GM19023 (cell line): ENCODE measurements at regions not wholly inside any gene's neighbourhood (a gene's known extent, or its start where the extent isn't known, plus 50 kb on each side); places are given as distances from the start of the nearest gene placed in this dataset.
"Not testable (repeated sequence)": the region's sequence is repeated elsewhere in the genome, so short reads cannot be mapped to it uniquely, and the experiment has no call there.

Experiments
- ATAC-seq: cut with Tn5 transposase; IDR thresholded peaks from one replicate; pipeline ENCODE4 v1.9.1; 2021; ENCODE audit warnings: mild to moderate bottlenecking, moderate library complexity; ENCODE audit not compliant: unreplicated experiment

GRCh38 chr5:99471178-99471577 is 542.4 kb upstream of the CHD1 start:
- not testable (repeated sequence) for ATAC-seq

DNA sequence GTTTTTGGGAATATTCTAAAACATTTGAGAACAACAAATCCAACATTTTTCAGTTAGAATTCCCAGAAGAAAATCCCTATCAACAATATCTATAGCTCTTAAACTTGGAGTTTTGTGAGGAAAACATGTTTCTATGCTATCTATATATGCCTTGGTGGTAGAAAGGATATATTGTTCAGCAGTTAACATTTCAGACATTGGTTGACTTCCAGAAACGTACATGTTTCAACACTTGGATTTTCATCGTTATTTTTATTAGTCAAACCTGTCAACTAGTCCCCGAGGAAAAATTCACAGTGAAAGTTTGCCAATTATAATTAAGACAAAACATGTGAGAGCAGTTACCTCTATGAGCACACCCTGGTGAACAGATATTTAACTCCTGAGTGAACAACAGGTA is 541.8 kb upstream of the CHD1 start:
- ATAC-seq = not testable (repeated sequence)

DNA sequence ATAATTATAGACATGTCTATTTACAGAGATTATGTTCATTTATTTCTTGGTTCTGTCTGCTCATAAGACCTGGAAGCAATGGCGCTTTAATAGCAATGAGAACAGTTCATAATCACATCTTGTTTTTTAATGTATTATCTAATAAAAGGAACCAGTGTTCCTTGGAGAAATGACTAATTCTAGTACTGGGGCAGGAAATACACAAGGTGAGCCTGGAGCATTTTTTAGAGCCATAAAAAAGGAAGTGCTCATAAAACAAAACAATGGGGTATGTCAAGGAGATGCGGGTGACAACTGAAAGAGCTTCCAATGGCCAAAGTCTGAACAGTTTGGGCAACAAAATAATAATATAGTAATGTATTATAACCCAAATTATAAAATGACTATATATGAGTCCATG is 531.9 kb upstream of the CHD1 start:
- no peak for ATAC-seq

- no peak for ATAC-seq
Observed at GRCh38 chr5:99453196-99453595, 524.4 kb upstream of the CHD1 start.

DNA sequence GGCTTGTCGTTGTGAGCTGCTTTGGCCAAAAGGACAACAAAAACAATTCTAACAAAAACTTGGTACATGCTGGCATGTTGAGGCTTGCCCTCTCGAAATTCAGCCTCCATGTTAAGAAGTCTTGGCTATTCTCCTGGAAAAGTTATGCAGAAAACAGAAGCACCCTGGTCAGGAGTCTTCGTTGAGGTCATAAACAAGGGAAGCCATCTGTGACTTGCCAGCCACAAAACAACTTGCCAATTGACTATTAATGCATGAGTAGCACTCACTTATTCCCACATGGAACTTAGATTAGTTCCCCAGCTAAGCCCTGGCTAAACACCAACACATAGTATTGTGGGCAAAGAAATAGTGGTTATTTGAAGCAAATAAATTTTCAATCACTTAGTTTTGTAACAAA is 521.0 kb upstream of the CHD1 start:
- ATAC-seq = no peak

GRCh38 chr5:99445805-99446204 is 517.0 kb upstream of the CHD1 start:
- no peak for ATAC-seq

- ATAC-seq = no peak
Observed at GRCh38 chr5:99441235-99441634, 512.4 kb upstream of the CHD1 start.

DNA sequence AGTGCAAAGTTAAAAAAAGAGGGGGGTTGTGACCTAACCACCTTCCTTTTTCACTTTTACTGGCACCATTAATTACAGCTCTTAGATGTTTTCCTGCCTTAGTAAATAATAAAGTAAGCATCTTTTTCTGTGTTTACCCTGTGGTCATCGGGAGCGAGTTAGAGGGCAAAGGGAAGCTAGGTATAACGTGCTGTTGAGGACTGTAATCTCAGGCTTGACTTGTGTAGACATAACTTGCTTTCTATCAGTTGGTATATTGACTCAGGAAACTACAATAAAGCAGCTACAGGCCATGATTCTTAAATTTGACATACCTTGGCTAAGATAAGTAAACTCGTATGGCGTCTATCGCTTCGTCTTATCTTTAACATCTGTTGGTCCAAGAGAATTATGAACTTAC is 509.8 kb upstream of the CHD1 start:
- ATAC-seq = no peak

GRCh38 chr5:99437986-99438385 is 509.2 kb upstream of the CHD1 start:
- ATAC-seq = no peak

GRCh38 chr5:99423396-99423795 is 494.6 kb upstream of the CHD1 start:
- ATAC-seq = not testable (repeated sequence)

DNA sequence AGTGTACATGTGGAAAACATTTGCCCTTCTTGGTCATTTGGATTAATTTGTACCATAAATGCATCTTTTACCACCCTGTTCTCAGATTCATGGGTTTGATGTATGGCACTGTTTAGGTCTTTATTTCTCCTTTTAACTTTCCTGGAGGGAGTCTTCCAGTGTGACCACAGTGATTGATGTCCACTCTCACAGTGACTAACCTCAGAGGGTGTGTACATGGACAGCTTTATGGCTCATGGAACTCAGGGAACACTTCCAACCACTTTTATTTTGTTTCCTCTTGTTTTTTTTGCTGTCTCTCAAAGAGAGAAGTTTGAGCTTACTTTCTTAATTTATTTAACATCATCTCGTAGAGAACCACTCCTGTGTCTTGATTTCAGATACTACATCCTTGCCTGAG is 489.8 kb upstream of the CHD1 start:
- ATAC-seq = not testable (repeated sequence)

GRCh38 chr5:99410386-99410785 is 481.6 kb upstream of the CHD1 start:
- ATAC-seq = not testable (repeated sequence)

DNA sequence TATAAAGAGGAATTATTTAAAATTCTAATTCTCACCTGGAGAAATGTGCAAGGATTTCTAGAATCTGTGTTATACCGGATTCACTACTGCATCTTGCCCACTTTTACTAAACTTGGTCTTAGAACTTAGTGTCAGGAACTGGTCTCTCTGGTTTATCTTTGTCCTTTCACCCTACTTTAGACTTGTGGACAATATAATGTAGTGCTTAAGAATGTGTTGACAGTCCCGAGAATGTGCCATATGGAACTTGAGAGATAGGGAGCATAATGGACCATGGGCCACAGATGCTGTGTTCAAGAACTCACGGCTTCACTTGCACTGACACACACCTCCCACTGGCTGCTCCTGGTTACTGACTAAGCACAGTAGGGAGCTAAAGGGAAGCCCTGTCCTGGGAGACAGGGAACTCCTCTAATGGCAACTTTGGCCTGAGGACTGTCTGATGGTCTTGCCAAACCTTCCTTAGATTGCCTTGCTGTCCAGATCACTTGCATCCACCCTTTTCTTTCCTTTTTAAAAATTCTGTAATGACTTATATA is 476.0 kb upstream of the CHD1 start:
- not testable (repeated sequence) for ATAC-seq

DNA sequence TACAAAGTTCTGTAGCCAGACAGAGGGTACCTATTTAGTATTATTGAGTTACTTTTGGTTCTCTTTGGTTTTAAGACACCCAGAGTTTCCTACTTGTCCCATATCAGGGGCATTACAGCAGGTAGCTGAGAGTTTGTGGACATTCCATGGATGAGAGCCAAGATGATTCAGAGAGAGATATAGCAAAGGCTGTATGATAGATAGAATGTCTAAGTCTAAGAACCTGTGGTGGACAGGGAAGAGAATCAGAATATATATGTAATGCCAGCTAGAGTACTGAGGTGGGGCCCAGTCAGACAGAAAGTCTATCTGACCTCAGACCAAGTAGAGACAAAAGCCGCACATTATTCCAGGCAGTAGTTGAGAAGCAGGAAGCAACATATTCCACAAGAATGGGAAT is 471.8 kb upstream of the CHD1 start:
- not testable (repeated sequence) for ATAC-seq

- ATAC-seq = no peak
Observed at GRCh38 chr5:99398976-99399375, 470.2 kb upstream of the CHD1 start.

GRCh38 chr5:99386406-99387077 is 457.7 kb upstream of the CHD1 start:
- no peak for ATAC-seq

- ATAC-seq = no peak
Observed at GRCh38 chr5:99379187-99379586, 450.4 kb upstream of the CHD1 start.

- no peak for ATAC-seq
Observed at GRCh38 chr5:99378443-99378842, 449.6 kb upstream of the CHD1 start.

- no peak for ATAC-seq
Observed at GRCh38 chr5:99369797-99370593, 441.2 kb upstream of the CHD1 start.

- ATAC-seq = no peak
Observed at GRCh38 chr5:99368726-99369125, 439.9 kb upstream of the CHD1 start.

GRCh38 chr5:99355881-99356280 is 427.1 kb upstream of the CHD1 start:
- no peak for ATAC-seq

DNA sequence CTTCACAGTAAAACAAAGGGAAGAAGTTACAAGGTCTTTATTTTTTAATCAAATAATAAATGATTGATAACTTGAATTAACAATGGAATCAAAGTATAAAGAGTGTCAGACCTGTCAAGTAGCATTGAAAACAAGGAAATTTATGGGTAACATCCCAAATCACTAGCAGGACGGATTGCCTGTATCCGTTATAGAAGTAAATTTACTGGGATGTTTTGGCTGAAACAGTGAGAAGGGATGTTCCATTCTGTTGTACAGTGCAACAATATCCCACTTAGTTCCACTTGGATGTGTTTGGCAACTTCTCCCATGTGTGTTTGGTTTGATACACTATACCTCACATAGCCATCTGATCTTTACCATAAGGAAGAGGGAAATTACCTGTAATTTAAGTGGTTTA is 421.0 kb upstream of the CHD1 start:
- ATAC-seq = no peak
